HG02970 (cell line): ENCODE measurements at regions not wholly inside any gene's neighbourhood (a gene's known extent, or its start where the extent isn't known, plus 50 kb on each side); places are given as distances from the start of the nearest gene placed in this dataset.
A peak's percentile ranks its signal among the peaks of the same experiment; 100 is the strongest.

ENCODE experiments used
- ATAC-seq: cut with Tn5 transposase; IDR thresholded peaks from one replicate; pipeline ENCODE4 v1.9.1; 2021; ENCODE audit warnings: mild to moderate bottlenecking, moderate library complexity, moderate number of reproducible peaks; ENCODE audit not compliant: unreplicated experiment, low FRiP score

DNA sequence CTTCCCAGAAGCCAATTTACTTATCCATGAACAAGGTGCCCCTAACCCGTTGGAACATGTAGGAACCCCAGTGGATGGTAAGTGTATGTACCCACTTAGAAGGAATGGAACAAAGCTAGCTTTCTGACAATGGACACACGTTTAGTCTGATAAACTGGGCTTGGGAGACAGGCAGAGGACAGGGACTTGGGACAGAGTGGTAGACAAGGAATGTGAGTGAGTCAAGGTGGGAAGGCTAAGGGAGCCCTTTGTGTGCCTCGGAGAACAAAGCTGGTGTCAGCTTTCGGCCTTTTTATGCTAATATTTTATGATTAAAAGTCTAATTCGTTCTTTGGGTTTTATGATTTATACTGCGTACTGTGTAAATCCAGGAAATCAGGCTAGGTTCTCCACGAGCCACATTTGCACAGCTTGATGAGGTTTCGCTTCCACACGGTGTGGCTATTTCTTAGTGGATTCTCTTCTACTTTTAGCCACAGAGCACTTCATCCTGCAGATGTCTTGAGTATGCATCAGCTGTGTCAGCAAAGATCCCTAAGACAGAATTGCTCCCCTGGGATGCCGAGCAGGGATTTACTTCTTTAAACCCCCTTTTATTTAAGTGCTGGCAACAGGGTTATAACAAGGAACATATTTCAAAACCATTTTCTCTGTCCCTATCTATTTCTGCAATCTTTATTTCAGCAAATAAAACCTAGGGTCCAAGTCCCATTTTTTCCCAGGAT is 258.5 kb downstream of the DLEU7 start:
- ATAC-seq = no peak

DNA sequence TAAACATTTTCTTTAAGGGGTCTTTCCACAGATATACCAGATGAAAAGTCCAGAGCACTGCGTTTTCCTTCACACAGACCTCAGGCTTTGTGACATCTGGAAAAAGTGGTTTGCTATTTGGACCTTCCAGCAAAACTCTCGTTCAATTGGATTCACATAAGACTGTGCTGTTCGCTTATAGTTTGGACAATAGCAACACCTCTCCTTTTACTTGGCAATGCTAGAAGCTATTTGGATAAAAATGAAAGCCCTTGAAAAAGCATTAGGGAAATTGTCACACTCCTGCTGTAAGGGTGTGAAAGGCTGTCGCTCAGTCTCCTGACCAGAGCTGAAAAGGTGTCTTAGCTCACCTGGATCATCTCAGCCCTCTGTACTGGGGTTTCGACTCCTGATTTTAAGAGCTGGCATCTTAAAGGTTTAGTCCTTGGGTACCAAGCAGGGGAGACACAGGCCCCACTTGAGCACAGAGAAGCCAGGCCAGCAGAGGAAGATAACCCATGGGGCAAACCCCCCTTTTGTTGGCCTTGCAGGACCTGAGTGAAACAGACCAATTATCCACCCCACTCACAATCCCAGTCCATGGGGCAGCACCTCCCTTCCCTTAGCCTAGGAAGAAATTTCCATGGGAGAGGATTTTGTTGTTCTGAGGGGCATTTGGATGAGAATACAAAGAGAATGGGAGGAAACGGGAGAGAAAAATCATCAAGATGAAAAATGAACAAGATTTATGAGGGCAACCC is 257.6 kb downstream of the DLEU7 start:
- no peak for ATAC-seq

DNA sequence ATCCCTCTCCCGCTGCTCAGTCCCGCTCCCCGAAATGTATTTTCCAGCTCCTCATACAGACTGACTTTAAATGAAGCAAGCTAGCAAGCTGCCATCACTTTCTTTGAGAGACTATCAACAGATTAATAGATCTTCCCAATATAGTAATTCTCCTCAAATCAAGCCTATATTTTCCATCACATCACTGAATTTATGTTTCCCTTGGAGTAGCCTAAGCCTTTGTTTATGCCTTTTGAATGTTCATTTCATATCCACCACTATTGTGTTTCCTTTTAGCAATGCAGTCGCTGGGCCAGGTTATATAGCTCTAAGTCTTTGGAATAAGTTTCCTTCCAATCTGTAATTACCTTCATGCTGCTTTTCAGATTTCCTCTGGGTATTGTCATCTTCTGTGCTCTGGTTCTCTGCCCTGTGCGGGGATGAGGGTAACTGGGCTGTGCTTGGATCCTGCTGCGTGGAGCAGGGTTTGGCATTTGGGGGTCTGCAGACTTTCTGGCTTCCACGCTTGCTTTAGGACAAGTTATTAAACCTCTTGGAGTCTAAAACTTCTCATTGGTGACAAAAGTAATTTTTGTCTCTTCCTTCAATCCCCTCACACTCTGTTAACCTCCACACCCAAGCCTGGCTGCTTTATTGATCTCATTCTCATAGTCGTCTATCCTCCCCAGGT is 256.9 kb downstream of the DLEU7 start:
- no peak for ATAC-seq

GRCh38 chr13:50587115-50587514 is 256.4 kb downstream of the DLEU7 start:
- no peak for ATAC-seq

GRCh38 chr13:50587645-50588373 is 255.7 kb downstream of the DLEU7 start:
- ATAC-seq = no peak

DNA sequence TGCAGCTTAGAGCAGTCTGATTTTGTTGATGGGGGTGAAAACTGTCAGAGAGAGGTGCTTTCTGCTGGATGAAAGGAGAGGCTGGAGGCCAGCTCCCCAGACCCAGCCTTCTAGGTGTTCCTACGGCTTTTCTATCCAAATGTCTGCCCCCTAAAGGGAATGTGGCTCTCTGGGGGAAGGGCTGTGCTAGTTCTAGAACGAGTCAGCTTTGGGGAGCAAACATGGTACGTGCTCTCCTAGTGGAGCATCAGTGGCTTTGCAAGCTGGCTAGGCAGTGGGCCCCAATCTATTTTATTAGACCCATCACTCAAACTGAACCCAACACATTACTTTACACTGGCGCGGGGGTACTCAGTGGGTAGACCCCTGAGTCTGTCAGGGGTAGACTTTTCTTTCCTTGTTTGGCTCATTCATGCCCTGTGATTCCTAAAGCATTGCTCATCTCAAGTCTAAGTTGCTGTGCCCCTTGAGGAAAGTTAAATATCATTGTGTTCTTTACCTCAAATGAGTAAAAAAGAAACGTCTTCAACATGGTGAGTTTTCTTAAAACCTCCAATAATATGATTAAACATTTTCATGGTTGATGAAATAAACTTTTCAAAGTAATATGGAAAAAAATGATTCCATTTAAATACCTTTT is 254.9 kb downstream of the DLEU7 start:
- ATAC-seq = no peak

- no peak for ATAC-seq
These were observed 254.4 kb downstream of the DLEU7 start for GRCh38 chr13:50589139-50589538.

DNA sequence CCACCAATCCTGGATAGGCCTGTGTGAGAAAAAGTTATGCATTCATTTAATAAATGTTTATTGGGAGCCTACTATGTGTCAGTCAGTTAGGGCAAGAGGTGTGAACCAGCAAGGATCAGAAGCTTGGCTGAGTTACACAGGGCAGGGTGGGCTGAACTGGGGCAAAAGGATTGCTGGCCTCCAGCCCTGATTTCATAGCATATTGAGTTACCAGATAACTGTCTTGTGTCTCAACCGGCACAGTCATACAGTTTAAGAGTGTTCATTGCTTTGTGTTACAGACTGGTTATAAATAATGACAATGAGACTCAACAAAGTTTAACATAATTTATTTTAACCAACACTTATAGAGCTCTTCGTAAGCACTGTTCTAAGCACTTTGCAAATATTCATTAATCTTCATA is 253.8 kb downstream of the DLEU7 start:
- ATAC-seq = no peak

DNA sequence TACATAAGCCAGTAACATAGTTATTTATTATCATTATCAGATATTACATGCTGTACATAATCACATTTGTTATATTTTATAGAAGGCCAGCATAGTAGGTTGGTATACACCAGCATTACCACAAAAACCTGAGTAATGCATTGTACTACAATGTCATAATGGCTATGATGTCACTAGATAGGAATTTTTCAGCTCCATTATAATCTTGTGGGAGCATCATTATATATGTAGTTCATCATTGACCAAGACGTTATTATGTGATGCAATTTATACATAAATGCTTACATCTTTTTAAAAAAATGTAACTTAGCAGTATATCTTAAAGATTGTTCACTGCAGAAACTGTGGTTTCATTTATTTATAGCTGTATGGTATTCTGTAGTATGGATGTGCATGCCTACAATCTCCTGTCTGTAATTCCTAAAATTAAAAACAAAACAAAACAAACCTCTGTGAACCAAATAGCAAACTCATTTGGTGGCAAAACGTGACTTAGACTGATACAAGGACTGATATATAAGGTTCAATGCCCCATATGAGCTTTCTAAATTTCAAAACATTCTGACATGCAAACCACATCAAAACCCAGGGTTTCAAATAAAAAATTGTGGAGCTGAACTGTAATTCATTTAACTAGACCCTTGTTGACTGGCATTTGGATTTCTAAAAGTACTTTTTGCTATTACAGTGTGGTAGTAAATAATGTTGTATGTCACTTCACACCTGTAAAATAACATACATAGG is 250.9 kb downstream of the DLEU7 start:
- ATAC-seq = no peak

DNA sequence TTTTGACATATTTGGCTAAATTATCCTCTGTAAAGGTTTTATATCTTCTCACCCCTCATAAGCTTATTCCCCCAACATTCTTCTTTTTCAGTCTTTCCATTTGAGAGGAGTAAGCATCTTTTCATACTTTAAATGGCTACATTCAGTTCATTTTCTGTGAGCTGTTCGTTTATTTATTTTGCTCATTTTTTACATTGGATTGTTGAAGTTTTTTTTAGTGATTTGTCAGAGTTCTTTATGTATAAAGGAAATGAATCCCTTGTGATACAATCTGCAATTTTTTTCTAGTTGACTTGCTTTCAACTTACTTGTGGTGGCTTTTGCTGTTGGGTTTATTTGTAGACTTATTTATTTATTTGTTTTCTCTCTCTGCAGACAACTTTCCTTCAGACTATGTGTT is 250.3 kb downstream of the DLEU7 start:
- ATAC-seq = no peak

DNA sequence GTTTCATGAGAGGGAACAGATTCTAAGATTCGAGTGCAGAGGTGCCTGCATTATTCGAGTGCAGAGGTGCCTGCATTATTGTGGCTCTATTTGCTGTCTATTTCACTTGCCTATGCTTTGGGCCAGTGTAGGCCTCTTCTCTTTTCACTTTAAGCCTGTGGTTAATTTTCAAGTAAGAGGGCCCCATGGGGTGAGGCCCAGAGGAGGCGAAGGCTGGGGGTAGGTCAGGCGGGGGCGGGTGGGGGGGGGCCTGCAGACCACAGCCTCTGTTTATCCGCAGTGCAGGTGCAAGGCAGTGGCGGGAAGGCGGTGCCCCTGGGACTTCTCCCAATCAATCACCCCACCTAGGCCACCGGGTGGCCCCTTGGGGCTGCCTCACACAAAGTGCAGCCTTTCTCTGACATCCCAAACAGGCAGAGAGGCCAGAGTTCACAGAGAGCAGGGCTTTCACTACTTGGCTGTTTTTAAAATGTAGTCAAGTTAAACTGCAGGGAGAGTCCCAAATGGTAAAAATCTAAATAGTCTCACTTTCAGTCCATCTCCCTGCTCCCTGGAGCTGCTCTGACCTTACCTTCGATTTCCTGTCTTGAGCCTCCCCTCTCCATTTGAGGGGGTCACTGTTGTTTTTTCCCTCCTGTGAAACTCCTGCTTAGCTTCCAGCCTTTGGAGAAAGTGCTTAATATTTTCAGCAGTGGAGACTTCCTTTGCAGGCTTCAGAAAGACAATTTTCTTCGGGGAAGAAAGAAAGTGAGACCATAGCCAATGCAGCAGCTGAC is 249.0 kb downstream of the DLEU7 start:
- ATAC-seq = peak; percentile 82

- ATAC-seq = no peak
These were observed 248.3 kb downstream of the DLEU7 start for GRCh38 chr13:50595196-50595595.

GRCh38 chr13:50596156-50596555 is 247.3 kb downstream of the DLEU7 start:
- ATAC-seq = no peak

DNA sequence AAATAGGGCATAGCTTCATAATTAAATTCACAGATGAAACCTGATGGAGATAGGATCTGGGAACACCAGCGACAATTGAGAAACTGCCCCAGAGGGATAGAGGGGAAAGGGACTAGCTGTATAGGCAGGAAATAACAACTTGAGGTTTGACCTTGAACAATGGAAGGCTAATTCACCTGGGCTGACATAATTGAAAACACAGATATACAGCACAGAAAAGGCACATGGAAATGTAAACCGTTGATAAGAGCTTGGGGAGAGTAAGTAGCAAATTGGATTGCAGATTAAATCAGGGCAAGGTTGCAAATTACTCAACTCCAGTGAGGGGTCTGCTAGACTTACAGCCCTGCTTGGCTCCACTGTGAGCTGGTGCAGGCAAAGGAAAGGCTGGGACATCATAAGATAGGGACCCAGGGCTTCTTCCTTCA is 246.7 kb downstream of the DLEU7 start:
- ATAC-seq = no peak

DNA sequence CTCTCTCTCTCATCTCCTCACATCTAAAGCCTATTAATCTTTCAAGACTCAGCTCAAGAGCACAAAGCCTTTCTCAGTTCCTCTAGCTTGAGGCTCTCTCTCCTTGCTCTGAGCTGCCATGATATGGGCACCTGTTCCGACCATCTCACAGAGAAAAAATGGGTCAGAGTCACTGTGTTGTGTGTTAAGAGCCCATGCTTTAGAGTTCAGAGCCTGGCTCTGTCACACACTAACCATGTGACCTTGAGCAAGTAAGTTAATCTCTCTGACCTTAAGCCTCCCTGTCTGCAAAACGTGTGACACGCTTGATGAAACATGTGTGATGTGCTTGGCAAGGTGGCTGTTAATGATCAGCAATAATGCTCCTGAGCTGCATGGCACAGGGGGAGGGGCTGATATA is 245.2 kb downstream of the DLEU7 start:
- ATAC-seq = peak; percentile 38

- no peak for ATAC-seq
These were observed 244.4 kb downstream of the DLEU7 start for GRCh38 chr13:50599046-50599445.

- no peak for ATAC-seq
These were observed 243.6 kb downstream of the DLEU7 start for GRCh38 chr13:50599927-50600326.

DNA sequence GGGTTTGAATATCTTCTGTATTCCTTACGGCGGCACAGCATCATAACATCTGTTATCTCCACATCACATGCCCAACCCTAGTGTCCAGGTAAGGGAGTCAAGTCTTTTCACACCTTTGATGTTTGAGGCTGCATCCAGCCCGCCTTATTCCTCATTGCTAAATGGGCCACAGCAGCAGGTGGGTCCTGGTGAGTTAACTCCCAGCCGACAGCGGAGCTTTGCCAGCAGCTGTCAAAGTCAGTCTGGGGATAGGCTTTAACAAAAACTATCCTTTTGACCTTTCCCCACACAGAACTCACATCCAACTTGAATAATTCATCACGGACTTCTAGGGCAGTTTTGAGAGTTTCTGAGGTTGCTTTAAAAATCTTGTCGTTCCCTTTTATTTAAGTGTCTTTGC is 235.1 kb downstream of the DLEU7 start:
- no peak for ATAC-seq

- ATAC-seq = no peak
These were observed 234.5 kb downstream of the DLEU7 start for GRCh38 chr13:50609011-50609410.
